ENCODE measurements at regions not wholly inside any gene's neighbourhood (a gene's known extent, or its start where the extent isn't known, plus 50 kb on each side); places are given as distances from the start of the nearest gene placed in this dataset.

DNA sequence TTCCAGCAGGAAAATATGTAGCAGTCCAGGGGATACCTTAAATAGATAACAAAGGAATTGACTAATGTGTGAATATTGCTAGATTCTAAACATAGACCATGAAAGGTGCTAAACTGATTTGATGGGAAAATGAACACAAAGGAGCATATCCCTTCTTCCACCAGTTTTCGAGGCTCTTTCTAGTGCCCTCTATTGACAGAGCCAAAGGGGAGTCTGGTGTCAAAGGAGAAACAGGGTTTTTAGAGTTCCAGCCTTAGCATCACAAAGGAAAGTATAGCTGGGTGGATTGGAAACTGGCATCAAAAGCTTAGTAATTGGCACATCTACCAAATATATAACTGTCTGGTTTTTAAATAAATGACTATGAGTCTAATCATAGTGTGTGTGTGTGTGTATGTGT lies 636.8 kb downstream of the ETV1 start:
- WGBS = 58% methylated on average over 1 of the region's 1 CpG

DNA sequence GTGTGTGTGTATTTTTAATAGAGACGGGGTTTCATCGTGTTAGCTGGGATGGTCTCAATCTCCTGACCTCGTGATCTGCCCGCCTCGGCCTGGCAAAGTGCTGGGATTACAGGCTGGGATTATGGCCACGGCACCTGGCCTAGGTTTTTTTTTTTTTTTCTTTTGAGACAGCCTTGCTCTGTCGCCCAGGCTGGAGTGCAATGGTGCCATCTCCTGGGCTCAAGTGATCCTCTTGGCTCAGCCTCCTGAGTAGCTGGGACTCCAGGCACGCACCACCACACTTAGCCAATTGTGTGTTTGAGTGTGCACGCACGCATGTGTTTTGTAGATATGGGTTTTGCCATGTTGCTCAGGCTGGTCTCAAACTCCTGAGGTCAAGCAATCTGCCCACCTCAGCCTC lies 629.8 kb downstream of the ETV1 start:
- no peak for DNase-seq (ENCODE audit: low spot score)

More for the DNA sequence above, 636.8 kb downstream of the ETV1 start:
- Histone ChIP-seq H3K9me3 (ENCODE audit: control insufficient read depth in 4 of 4, low read length in 3 of 4) (no peaks in the 10 kb centered on the region), H3K36me3 (ENCODE audit: control insufficient read depth in 4 of 4, insufficient read depth in 3 of 4, low read depth in 1 of 4, low read length in 3 of 4) (no peaks in the 10 kb centered on the region), H3K4me1 (ENCODE audit: control insufficient read depth in 4 of 4, insufficient read depth in 4 of 4, low read length in 3 of 4) (no peaks in the 10 kb centered on the region), H3K4me3 (ENCODE audit: low read depth in 1 of 3, low read length in 3 of 3) (no peak overlapping the region), H3K27me3 (ENCODE audit: control insufficient read depth in 4 of 4, insufficient read depth in 4 of 4, low read length in 3 of 4) (no peaks in the 10 kb centered on the region), H3K9ac (ENCODE audit: low read depth in 1 of 2, low read length in 2 of 2) (no peak overlapping the region), H3K27ac (ENCODE audit: low read depth in 1 of 2, low read length in 2 of 2) (no peak overlapping the region)
- TF ChIP-seq, protein P1, sequence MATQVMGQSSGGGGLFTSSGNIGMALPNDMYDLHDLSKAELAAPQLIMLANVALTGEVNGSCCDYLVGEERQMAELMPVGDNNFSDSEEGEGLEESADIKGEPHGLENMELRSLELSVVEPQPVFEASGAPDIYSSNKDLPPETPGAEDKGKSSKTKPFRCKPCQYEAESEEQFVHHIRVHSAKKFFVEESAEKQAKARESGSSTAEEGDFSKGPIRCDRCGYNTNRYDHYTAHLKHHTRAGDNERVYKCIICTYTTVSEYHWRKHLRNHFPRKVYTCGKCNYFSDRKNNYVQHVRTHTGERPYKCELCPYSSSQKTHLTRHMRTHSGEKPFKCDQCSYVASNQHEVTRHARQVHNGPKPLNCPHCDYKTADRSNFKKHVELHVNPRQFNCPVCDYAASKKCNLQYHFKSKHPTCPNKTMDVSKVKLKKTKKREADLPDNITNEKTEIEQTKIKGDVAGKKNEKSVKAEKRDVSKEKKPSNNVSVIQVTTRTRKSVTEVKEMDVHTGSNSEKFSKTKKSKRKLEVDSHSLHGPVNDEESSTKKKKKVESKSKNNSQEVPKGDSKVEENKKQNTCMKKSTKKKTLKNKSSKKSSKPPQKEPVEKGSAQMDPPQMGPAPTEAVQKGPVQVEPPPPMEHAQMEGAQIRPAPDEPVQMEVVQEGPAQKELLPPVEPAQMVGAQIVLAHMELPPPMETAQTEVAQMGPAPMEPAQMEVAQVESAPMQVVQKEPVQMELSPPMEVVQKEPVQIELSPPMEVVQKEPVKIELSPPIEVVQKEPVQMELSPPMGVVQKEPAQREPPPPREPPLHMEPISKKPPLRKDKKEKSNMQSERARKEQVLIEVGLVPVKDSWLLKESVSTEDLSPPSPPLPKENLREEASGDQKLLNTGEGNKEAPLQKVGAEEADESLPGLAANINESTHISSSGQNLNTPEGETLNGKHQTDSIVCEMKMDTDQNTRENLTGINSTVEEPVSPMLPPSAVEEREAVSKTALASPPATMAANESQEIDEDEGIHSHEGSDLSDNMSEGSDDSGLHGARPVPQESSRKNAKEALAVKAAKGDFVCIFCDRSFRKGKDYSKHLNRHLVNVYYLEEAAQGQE (IDR thresholded peaks at IDR 0.05) = no peak
- TF ChIP-seq SP1 (IDR thresholded peaks at IDR 0.05) (no peak), JUND (IDR thresholded peaks at IDR 0.05) (no peak)
- TF ChIP-seq, protein P2, sequence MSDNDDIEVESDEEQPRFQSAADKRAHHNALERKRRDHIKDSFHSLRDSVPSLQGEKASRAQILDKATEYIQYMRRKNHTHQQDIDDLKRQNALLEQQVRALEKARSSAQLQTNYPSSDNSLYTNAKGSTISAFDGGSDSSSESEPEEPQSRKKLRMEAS (IDR thresholded peaks at IDR 0.05) = no peak
- TF ChIP-seq, protein P3, sequence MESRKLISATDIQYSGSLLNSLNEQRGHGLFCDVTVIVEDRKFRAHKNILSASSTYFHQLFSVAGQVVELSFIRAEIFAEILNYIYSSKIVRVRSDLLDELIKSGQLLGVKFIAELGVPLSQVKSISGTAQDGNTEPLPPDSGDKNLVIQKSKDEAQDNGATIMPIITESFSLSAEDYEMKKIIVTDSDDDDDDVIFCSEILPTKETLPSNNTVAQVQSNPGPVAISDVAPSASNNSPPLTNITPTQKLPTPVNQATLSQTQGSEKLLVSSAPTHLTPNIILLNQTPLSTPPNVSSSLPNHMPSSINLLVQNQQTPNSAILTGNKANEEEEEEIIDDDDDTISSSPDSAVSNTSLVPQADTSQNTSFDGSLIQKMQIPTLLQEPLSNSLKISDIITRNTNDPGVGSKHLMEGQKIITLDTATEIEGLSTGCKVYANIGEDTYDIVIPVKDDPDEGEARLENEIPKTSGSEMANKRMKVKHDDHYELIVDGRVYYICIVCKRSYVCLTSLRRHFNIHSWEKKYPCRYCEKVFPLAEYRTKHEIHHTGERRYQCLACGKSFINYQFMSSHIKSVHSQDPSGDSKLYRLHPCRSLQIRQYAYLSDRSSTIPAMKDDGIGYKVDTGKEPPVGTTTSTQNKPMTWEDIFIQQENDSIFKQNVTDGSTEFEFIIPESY (IDR thresholded peaks at IDR 0.05) = no peak
- no peak for DNase-seq (ENCODE audit: low spot score)

More for the DNA sequence above, 629.8 kb downstream of the ETV1 start:
- no peak overlapping the region for H3K27ac ChIP-seq (ENCODE audit: low read depth in 1 of 2, low read length in 2 of 2)
- H3K9ac ChIP-seq (ENCODE audit: low read depth in 1 of 2, low read length in 2 of 2) = no peak overlapping the region
- peaks cover 0 to 1% (median 0%) of the 10 kb centered on the region in 4 donors for H3K9me3 ChIP-seq (ENCODE audit: control insufficient read depth in 4 of 4, low read length in 3 of 4)
- no peak overlapping the region for H3K4me3 ChIP-seq (ENCODE audit: low read depth in 1 of 3, low read length in 3 of 3)
- no peaks in the 10 kb centered on the region for H3K36me3 ChIP-seq (ENCODE audit: control insufficient read depth in 4 of 4, insufficient read depth in 3 of 4, low read depth in 1 of 4, low read length in 3 of 4)
- no peak for TF ChIP-seq SP1 (IDR thresholded peaks at IDR 0.05)
- TF ChIP-seq, protein P2 (IDR thresholded peaks at IDR 0.05) = no peak
- TF ChIP-seq RAD21 (IDR thresholded peaks at IDR 0.05) = no peak
- TF ChIP-seq FOXA2 (IDR thresholded peaks at IDR 0.05) = no peak
- TF ChIP-seq, protein P4, sequence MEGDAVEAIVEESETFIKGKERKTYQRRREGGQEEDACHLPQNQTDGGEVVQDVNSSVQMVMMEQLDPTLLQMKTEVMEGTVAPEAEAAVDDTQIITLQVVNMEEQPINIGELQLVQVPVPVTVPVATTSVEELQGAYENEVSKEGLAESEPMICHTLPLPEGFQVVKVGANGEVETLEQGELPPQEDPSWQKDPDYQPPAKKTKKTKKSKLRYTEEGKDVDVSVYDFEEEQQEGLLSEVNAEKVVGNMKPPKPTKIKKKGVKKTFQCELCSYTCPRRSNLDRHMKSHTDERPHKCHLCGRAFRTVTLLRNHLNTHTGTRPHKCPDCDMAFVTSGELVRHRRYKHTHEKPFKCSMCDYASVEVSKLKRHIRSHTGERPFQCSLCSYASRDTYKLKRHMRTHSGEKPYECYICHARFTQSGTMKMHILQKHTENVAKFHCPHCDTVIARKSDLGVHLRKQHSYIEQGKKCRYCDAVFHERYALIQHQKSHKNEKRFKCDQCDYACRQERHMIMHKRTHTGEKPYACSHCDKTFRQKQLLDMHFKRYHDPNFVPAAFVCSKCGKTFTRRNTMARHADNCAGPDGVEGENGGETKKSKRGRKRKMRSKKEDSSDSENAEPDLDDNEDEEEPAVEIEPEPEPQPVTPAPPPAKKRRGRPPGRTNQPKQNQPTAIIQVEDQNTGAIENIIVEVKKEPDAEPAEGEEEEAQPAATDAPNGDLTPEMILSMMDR (IDR thresholded peaks at IDR 0.05; ENCODE audit: low read depth, low read length, missing input control) = no peak
- TF ChIP-seq EGR1 (IDR thresholded peaks at IDR 0.05; ENCODE audit: low read depth in 2 of 2) = no peak
- TF ChIP-seq, protein P3 (IDR thresholded peaks at IDR 0.05) = no peak
- TF ChIP-seq YY1 (IDR thresholded peaks at IDR 0.05) = no peak
- no peaks in the 10 kb centered on the region for H3K27me3 ChIP-seq (ENCODE audit: control insufficient read depth in 4 of 4, insufficient read depth in 4 of 4, low read length in 3 of 4)
- WGBS = 81% methylated on average over 10 of the region's 10 CpGs
- no peaks in the 10 kb centered on the region for H3K4me1 ChIP-seq (ENCODE audit: control insufficient read depth in 4 of 4, insufficient read depth in 4 of 4, low read length in 3 of 4)

All from liver (tissue), 8 donors.